ENCODE measurements at regions not wholly inside any gene's neighbourhood (a gene's known extent, or its start where the extent isn't known, plus 50 kb on each side); places are given as distances from the start of the nearest gene placed in this dataset.
"Not testable (repeated sequence)": the region's sequence is repeated elsewhere in the genome, so short reads cannot be mapped to it uniquely, and the experiment has no call there.

DNA sequence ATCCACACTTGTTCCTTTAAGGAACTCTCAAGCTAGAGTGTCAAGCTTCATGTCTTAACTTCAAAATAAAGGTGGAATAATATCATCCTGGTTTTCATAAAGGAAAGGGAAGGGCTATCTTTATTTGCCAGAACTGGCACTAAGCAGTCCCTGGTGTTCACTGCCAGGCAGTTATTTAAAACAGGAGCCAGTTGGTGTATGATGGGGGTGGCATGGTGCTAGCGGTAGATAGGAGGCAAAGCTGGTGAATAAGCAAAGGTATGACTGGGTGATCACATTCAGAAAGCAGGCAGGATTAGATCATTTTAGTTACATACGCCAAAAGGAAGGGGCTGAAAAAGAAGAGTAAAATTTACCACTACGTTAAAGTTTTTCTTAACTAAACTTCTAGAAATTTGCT lies 776.3 kb downstream of the BCL11A start:
- no peak for DNase-seq

DNA sequence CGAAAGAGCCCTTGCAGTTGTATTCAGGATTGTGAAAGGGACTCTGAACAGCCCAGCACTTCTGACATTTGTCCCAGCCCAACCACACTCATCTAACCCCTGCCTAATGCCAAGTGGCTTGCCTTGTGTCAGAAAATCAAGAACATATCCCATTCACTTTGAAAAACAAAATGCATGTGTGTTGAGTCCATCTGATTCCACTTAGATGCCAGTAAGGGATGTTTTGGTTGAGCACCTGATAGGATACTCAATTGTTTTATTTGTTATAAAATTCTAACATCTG lies 776.8 kb downstream of the BCL11A start:
- DNase-seq: no peak

DNA sequence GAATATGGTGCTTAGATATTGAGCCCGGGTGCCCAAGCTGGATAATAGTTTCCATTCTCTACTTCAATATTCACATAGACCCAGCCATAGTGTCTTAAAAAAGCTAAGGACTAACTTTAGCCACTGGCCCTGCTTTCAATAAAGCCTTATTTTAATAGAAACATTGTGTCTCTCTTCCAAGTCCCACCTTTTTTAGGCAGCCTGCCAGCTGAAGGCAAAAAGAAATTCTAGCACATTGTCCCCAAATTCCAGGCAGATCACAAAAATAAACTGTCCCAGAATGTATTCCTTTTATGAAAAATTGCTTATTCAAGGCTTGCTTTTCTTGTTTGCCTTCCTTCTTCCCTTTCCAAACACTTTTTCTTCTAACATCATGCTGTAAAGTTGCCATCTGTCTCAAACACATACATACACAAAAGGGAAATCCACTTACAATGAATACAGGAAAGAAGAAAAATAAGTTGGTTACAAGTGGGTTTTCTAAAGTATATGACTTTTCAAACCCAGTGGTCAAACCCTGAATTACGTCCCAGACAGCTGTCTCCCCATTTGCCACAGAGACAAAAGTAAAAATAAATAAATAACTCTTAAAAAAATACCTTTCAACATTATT lies 778.5 kb downstream of the BCL11A start:
- DNase-seq: no peak

DNA sequence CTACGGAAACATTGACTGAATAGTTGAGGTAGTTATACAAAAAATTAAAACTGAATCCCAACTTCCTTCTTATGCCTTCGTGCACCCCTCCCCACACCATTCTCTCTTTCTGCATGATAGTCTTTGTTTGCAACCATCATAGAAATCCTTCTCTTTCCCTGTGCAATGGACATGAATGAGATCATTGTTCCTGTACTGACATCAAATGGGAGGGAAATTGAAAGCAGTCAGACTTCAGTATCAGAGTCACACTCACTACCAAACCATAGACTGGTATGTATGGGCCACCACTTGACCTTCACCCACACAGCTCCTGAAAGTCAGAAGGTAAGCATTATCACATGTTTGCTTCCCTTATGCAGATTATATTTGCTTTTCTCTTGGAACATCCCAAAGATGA lies 782.8 kb downstream of the BCL11A start:
- DNase-seq: no peak

DNA sequence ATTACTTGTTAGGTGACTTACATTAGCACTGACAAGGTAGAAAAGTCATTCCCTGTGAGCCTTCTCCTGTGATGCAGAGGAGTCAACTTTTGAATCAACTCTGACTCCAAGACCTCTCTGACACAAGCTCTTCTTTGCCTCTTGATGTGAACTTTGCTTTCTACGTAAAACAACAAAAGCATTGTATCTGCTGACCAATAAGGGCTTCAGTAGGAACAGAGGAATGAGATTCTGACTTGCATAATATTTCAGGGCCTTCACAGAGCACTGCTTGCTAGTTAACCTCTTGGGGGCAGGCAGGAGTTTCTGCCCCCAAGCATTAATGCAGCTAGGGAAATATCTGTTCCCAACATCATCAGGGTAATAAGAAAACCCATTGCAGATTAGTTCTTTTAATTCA lies 791.5 kb downstream of the BCL11A start:
- DNase-seq: no peak

DNA sequence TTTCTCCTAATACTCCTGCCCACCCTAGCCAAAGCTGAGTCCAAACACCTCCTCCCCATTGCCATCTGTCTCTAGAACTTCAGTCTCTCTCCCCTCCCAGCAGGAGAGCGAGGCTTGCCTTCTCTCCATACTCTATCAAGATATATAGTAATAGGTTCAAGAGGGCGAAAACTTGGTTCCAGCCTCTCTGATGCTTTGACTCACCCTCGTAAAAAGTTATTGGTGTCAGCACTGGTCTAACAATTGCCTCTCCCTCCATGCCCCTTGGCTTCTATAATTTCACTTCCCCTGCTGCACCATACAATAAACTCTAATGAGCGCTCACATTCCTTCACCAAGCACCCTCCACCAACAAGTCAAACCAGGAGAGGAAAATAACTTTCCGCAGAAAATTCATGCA lies 797.3 kb downstream of the BCL11A start:
- no peak for DNase-seq

DNA sequence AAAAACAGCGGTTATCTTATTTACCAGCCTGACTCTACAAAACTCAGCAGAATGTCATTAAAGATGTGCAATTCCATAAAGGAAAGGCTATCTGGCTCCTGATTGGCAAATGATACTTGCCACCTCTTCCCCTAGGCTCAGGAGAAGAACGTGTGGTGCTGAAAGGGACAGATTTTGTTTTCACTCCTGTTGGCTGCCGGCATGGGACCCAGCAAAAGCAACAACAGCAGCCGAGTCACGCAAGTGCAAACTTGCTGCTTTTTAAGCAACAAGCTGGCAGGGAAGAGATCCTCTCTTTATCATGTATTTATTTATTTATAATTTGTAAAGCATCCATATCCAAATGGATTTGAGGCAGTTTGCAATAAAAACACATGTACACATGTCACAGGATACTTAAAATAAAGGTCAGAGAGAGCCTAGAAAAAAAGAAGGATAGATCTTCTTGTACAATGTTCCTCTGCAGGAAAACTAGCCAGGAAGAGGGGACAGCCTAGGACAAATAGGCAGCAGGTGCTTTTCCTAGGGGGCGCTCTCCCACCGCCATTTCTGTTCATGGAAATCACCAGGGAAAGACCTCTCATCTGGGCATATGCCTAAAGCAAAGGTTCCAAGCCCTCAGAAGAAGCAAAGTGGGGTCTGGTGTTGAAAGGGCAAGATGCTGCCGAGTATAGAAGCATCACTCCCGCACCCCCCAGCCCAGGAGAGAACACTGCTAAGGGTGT lies 799.3 kb downstream of the BCL11A start:
- DNase-seq: no peak

DNA sequence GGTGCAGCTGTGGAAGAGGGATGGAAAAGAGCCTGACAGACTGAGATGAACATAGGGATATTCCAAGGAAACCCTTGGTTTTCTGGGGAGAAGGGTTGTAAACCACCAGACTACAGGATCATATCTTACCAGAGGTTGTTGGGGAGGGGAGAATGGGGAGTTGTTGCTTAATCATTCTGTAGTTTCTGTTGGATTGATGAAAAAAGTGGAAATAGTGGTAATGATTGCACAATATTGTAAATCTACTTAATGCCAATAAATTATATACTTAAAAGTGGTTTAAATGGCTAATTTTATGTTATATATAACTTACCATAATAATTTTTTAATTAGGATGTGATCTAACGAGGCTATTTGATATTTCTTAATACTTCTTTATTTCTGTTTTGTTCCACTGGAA lies 800.9 kb downstream of the BCL11A start:
- no peak for DNase-seq

DNA sequence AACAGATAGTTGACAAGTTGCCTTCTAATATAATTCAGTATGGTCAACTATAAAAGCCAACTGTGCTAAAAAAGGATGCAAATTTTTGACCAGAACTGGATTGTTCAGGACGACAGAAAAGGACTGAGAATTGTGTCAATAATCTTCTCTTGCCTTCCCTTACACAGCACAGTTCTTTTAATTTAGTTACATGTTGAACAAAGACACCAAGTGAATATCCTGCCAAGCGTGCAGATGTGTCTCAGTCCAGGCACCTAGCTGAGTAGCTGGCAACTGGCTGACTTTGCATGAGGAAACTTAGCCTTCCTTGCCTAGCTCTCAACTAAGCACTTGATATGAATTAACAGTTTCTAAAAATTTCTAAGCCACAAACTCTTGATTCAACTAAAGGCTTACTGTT lies 801.4 kb downstream of the BCL11A start:
- no peak for DNase-seq

DNA sequence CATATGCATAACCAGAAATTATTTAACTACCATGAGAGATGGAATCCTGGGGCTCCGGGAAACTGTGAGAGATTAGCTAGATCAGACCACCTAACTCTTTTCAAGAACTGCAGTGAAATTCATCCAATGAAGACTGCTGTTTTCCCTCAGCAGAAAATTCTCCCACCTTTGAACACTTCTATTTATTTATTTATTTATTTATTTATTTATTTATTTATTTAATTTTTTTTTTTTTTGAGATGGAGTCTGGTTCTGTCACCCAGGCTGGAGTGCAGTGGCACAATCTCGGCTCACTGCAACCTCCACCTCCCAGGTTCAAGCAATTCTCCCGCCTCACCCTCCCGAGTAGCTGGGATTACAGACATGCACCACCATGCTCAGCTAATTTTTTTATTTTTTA lies 802.2 kb downstream of the BCL11A start:
- DNase-seq: not testable (repeated sequence)

DNA sequence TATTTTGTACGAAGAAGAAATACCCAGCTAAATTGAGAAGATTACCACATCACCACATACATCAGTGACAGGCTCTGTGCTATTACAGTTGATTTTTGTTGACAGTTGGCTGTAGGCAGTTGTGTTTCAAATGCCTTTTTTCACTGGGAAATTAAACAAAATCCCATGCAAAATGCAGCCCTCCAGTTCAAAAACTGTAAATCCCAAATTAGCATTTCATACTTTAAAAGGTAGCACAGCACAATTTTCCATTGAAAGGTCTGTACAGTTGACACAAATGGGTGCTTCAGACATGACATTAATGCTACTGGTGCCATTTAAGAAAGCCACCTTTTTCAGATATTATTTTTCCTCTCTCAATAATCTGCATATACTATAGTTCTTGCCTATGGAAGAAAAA lies 807.2 kb downstream of the BCL11A start:
- no peak for DNase-seq

DNA sequence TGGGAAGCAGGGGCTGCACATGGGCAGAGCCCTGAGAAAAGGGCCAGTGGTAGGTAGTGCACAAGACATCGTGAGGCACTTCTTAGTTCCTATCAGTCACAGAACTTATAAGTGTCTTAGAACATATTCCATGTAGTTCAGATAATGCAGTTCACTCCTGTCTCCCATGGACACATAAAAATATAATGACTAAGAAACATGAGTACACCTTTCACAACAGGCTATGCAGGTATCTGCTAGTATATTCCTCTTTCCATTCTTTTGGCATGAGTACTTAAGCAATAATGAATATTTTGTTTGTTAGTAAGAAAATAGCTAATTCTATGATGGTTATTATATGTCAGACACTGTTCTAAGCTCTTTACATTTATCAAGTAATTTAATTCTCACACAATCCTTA lies 808.4 kb downstream of the BCL11A start:
- no peak for DNase-seq

DNA sequence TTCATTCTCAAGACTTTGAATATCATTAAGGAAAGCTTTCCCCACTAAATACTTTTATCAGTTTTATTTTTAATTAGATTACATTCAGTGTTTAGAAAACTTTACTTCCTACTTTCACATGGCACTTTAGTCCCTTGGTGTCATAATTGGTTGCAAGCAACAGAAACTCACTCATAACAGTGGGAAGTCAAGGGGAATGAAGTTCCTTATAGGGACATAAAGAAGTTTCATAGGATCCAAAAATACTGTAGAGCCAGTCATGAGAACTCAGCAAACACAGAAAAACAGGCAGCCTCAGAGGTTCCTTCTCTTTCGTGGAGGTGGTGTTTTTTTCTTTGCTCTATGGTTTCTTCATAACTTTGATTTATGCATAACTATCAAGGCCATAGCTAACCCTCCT lies 809.0 kb downstream of the BCL11A start:
- DNase-seq: no peak

DNA sequence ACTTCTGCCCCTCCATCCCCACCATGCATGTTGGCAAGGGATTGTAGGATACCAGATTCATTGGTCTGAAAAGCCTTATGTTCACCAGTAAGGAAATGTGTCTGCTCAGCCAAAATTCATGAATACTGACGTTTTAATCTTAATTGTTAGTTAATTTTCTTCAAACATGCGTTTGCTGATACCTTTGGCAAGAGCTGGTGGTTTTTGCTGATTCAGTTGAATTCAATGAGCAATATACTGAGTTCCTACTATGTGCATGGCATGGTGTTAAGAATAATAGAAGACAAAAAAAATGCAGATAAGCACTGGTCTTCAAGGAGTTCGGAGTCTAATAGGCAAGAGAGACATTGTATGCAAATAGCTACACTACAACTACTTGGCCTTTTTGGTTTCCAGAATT lies 811.6 kb downstream of the BCL11A start:
- DNase-seq: no peak

DNA sequence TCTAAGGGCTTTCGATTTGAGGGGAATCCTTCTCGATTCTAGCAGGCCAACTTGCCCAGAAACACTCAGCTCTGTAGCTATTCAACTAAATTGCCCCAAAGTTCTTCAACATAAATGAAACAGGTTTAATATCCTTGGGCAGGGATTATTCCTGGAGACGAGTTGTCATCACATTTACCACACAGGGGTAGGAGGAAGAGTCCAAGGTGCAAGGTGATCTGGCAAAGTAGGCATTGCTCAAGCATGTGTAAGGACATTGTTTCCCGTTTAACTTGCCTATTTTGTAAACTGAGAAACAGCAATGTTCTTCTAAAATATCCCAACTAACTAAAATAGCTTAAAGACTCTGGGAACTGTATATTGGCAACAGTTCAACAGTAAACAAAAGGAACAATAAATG lies 814.3 kb downstream of the BCL11A start:
- no peak for DNase-seq

DNA sequence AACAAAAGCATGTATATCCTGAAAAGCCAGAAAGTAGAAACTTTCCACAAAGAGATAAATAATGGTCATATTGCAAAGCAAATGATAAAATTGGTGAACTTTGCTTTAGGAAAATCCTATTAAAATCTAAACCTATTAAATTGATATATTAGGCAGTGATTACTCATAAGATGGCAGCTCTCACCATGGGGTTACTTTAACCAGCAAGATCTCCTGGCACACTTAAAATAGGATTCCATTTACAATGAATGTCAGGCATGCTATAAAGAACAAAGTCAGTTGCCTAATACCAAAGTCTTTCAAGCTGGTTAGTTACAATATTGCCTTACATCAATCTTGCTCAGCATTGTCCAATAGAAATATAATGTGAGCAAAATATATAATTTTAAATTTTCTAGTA lies 816.2 kb downstream of the BCL11A start:
- DNase-seq: no peak

DNA sequence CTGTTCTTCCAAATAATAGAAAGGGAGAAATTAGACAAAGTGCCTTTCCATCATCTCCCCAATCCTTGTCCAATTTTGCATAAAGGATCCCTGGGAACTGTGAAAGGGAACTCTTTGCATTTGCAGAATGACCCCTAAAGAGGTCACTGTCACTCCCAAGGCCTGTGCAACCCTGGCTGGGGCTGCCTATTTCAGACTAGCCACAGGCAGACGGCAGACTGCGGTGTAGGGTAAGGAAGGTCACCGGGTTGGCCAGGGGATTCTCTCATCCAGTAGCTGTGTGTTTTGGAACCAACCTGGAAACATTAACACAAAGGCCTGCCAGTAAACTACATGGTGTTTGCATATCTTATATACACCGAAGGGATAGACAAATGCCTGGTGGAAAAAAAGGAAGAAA lies 818.7 kb downstream of the BCL11A start:
- DNase-seq: no peak

DNA sequence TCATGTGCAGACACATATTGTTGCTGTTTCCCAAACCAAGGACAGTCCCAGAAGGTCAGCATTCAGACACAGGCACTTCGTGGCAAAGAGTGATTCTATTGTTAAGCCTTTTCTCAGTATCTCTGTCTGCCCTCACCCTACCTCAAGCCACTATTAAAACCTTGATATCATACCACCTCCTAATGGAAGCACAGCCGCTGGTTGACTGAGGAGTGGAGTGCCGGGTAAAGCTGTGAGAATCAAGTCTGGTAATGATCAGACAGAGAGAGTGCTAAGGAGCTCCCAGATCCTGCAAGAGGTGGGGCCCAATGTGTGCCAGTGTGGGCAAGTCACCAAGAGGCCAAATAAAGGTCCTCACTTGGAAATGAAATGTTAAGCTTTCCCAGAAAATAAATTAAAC lies 819.5 kb downstream of the BCL11A start:
- DNase-seq: peak; percentile 9 to 57 (median 35)

DNA sequence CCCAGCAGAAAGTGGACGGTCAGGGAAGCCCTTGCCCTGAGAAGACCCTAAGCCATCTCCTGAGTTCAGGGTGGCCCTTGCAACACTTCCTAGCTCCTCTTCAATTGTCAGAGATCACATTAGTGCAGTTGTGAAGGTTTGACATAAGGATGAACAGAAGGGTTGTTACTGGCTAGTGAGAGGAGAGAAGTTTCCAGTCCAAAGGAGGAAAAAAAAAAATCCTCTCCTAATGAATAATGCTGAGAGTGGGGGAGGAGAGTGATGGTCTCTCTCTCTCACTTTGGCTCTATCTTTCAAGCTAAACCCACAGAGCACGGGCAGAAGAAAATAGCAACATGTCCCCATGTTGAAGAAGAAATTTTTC lies 819.9 kb downstream of the BCL11A start:
- peak in 1 of 3 experiments; percentile 5 for DNase-seq

DNA sequence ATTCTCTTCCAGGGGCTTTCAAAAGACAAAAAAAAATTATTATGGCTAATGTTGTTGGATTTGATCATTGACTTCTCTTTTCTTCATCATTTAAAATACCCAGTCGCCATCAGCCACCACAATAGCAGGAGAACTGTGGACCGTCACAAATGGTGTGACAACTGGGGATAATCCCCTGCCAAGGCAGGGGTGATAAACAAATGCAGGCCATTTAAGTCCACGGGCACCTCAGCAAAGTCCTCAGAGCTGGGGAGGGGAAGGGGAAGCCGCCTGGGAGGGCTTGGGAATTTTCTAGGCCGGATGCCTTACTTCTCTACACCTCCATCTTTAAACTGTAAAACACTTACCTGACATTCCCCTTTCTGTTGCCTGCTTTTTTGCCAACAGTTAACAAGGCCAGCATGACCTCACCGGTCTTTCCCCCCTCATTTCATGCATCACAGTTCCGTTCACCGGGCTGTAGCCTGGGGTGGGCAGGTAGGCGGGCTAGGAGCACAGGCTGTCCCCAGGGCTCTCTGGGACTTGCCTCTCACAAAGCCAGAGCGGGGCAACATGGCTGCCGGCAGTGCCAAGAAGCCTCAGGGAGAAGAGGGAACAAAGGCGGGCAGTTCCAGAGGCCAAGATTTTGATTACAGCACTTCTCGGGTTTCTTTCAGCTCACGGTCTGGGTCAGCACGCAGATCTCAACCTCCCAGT lies 820.4 kb downstream of the BCL11A start:
- no peak for DNase-seq

DNA sequence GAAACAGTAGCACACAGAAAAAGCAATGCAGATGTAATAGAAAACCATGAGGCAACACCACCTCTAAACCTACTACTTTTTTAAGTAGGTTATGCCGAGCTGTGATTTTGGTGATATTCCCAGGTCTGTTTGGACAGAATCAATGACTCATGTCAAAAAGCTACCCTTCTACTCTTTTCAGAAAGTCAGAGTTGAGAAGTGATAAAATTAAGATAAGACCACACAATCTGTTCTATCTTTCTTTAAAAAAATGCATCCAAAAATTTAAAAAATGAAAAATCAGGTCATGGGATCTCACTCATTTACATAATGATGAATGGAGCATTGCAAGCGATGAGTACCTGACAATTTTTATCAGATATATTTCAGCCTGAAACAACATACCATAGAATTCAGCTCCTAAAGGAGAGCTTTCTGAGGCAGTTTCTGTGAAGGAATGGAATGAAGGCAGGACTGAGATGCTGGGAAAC lies 826.3 kb downstream of the BCL11A start:
- DNase-seq: no peak

DNA sequence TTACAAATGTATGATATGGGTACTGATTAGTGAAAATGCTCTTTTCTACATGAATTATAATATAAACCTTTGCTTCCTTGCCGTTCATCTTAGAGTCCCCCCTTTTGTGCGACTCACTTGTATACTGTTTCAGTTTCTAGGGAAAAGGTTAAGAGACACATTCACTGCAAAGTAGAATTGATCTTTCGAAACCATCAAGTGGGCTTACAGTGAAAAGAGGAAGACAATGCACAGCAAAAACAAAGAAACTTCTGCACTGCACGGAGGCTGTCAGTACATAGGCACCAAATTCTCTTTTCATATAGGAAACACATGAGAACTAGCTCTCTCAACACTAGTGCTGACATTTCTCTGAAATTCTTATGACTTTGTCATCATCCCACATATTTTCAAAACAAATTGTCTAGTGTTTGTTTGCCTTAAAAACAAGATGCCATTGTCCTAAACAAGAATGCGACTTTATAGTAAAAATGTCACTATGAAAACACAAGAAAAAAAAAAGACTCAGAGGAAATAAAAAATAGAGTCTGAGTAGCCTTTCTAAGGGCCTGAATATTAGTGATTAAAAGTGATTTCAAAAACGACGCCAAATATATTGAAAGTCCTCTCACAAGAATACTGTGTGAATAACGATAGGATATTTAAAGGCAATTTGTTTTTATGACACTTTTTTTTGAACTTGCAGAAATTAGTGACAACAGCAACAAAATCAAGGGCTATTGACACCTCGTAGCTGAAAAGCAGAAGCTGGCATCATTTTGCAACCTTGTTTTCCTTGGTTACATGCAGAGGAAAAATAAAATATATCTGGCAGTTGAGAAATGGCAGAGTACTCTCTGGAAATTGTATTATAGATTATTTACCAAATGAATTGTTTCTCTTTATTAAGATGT lies 827.0 kb downstream of the BCL11A start:
- no peak for DNase-seq

DNA sequence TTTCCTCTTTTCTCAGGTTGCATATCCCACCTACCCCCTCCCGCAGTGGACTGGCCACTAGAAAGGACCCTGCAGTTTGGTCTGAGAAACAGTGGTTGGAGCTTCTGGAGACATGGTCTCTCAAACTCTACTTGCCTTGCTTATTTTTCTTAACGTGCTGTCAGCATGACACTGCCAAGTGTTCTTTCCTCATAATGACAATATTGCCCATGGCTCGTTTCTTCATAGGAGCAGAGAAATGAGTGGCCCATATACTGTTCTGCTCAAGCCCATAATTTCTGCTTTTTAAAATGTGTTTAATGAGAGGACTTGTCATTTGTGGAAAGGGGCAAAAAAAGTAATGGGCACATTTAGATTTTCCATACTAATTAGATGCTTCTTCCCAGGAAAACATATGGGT lies 828.7 kb downstream of the BCL11A start:
- DNase-seq: no peak

Measured in NCI-H1417 (cell line).